WTC11 (cell line): ENCODE measurements at regions not wholly inside any gene's neighbourhood (a gene's known extent, or its start where the extent isn't known, plus 50 kb on each side); places are given as distances from the start of the nearest gene placed in this dataset.

Experiments used
- FOXJ3 ChIP-seq: sonication (generic); formaldehyde crosslinking; IDR thresholded peaks from 2 replicates; pipeline ENCODE4 v1.9.0; 2021; ENCODE audit warnings: missing genetic modification reagents, mild to moderate bottlenecking, borderline replicate concordance
- KAT7 ChIP-seq: sonication (generic); formaldehyde crosslinking; IDR thresholded peaks from 2 replicates; pipeline ENCODE4 v1.8.1; 2023; ENCODE audit warnings: missing genetic modification reagents, mild to moderate bottlenecking, borderline replicate concordance
- TEAD4 ChIP-seq: sonication (generic); formaldehyde crosslinking; IDR thresholded peaks from 2 replicates; pipeline ENCODE4 v1.8.0; 2022; ENCODE audit warnings: mild to moderate bottlenecking, missing genetic modification reagents
- ZNF232 ChIP-seq: sonication (generic); formaldehyde crosslinking; IDR thresholded peaks from 2 replicates; pipeline ENCODE4 v1.8.0; 2022; ENCODE audit warnings: mild to moderate bottlenecking, missing genetic modification reagents
- TF ChIP-seq, protein P1 (sequence below): fragments of 200-600 bp; IDR thresholded peaks from 2 replicates; pipeline ENCODE4 v1.8.0; 2022; ENCODE audit warnings: antibody characterized with exemption

DNA sequence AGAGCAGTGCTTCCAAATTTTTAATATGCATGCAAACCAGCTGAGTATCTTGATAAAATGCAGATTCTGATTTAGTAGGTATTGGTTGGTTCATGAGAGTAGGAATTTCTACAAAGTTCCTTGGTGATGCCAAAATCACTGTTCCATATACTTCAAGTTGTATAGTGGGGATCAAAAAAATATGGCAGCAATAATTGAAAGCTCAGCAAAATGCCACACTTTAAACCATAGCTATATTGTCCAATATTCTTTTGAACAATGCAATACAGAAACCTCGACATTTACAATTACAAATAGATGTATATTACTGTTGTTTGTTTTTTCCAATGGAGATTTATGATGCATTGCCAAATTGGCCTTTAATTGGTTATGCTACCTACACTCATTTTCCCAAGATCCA, 55.7 kb upstream of the NCAM2 start:
- TF ChIP-seq FOXJ3 (CRISPR knock-in tag), result no peak
- TF ChIP-seq, protein P1, sequence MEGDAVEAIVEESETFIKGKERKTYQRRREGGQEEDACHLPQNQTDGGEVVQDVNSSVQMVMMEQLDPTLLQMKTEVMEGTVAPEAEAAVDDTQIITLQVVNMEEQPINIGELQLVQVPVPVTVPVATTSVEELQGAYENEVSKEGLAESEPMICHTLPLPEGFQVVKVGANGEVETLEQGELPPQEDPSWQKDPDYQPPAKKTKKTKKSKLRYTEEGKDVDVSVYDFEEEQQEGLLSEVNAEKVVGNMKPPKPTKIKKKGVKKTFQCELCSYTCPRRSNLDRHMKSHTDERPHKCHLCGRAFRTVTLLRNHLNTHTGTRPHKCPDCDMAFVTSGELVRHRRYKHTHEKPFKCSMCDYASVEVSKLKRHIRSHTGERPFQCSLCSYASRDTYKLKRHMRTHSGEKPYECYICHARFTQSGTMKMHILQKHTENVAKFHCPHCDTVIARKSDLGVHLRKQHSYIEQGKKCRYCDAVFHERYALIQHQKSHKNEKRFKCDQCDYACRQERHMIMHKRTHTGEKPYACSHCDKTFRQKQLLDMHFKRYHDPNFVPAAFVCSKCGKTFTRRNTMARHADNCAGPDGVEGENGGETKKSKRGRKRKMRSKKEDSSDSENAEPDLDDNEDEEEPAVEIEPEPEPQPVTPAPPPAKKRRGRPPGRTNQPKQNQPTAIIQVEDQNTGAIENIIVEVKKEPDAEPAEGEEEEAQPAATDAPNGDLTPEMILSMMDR, result no peak
- no peak for TF ChIP-seq TEAD4
- TF ChIP-seq ZNF232 (CRISPR knock-in tag), result no peak
- no peak for TF ChIP-seq KAT7 (CRISPR knock-in tag)
